SK-N-SH treated with all-trans-retinoic acid at 6 μM for 48 hours (cell line): ENCODE measurements at regions not wholly inside any gene's neighbourhood (a gene's known extent, or its start where the extent isn't known, plus 50 kb on each side); places are given as distances from the start of the nearest gene placed in this dataset.

Source experiments
- ATAC-seq: fragments of 200-7000 bp; cut with Tn5 transposase; 3 replicates; pipeline ENCODE4 v1.9.1; 2020; ENCODE audit warnings: mild to moderate bottlenecking, moderate library complexity
- ARNTL ChIP-seq: fragments of 450-650 bp; formaldehyde crosslinking; IDR thresholded peaks from 2 replicates; pipeline ENCODE4 v1.5.0; 2020; ENCODE audit warnings: low read depth, mild to moderate bottlenecking, moderate library complexity, borderline replicate concordance
- BACH2 ChIP-seq: fragments of 250-450 bp; sonication (Bioruptor Pico); IDR thresholded peaks from 2 replicates; pipeline ENCODE4 v1.9.0; 2021; ENCODE audit warnings: mild to moderate bottlenecking, borderline replicate concordance
- CSDC2 ChIP-seq: fragments of 250-450 bp; sonication (Bioruptor Pico); IDR thresholded peaks from 2 replicates; pipeline ENCODE4 v1.5.0; 2020; ENCODE audit warnings: mild to moderate bottlenecking, moderate library complexity
- CSRNP3 ChIP-seq: fragments of 250-450 bp; sonication (Bioruptor Pico); IDR thresholded peaks from 2 replicates; pipeline ENCODE4 v1.5.1; 2021; ENCODE audit warnings: mild to moderate bottlenecking, moderate library complexity
- ESRRG ChIP-seq: fragments of 250-450 bp; sonication (Bioruptor Pico); IDR thresholded peaks from 2 replicates; pipeline ENCODE4 v1.6.1; 2021; ENCODE audit warnings: mild to moderate bottlenecking
- GLIS3 ChIP-seq: fragments of 250-450 bp; sonication (Bioruptor Pico); IDR thresholded peaks from 2 replicates; pipeline ENCODE4 v1.5.0; 2020; ENCODE audit warnings: mild to moderate bottlenecking, moderate library complexity
- ISL1 ChIP-seq: fragments of 250-450 bp; sonication (Bioruptor Pico); IDR thresholded peaks from 2 replicates; pipeline ENCODE4 v2.1.2; 2022; ENCODE audit warnings: mild to moderate bottlenecking, moderate library complexity
- OSR1 ChIP-seq: fragments of 250-450 bp; sonication (Bioruptor Pico); IDR thresholded peaks from 2 replicates; pipeline ENCODE4 v1.8.0; 2022; ENCODE audit warnings: moderate library complexity, mild to moderate bottlenecking, inconsistent platforms
- PPARA ChIP-seq: fragments of 250-450 bp; sonication (Bioruptor Pico); IDR thresholded peaks from 2 replicates; pipeline ENCODE4 v1.5.0; 2020; ENCODE audit warnings: mild to moderate bottlenecking, borderline replicate concordance
- RARB ChIP-seq: fragments of 250-450 bp; sonication (Bioruptor Pico); IDR thresholded peaks from 2 replicates; pipeline ENCODE4 v1.8.0; 2021; ENCODE audit warnings: mild to moderate bottlenecking, moderate library complexity
- SNAI2 ChIP-seq: fragments of 250-450 bp; sonication (Bioruptor Pico); IDR thresholded peaks from 2 replicates; pipeline ENCODE4 v1.5.0; 2020; ENCODE audit warnings: mild to moderate bottlenecking, moderate library complexity
- TCF4 ChIP-seq: fragments of 250-450 bp; sonication (Bioruptor Pico); IDR thresholded peaks from 2 replicates; pipeline ENCODE4 v1.8.0; 2021; ENCODE audit warnings: mild to moderate bottlenecking, moderate library complexity, borderline replicate concordance
- TOX ChIP-seq: fragments of 250-450 bp; sonication (Bioruptor Pico); IDR thresholded peaks from 2 replicates; pipeline ENCODE4 v1.8.0; 2021; ENCODE audit warnings: mild to moderate bottlenecking, moderate library complexity, borderline replicate concordance
- TSHZ2 ChIP-seq: fragments of 250-450 bp; sonication (Bioruptor Pico); IDR thresholded peaks from 2 replicates; pipeline ENCODE4 v1.5.0; 2020; ENCODE audit warnings: mild to moderate bottlenecking, moderate library complexity
- ZC3H10 ChIP-seq: fragments of 250-450 bp; sonication (Bioruptor Pico); IDR thresholded peaks from 2 replicates; pipeline ENCODE4 v1.5.1; 2021; ENCODE audit warnings: mild to moderate bottlenecking, moderate library complexity
- ZFP30 ChIP-seq: fragments of 450-650 bp; formaldehyde crosslinking; IDR thresholded peaks from 2 replicates; pipeline ENCODE4 v1.5.0; 2022; ENCODE audit warnings: mild to moderate bottlenecking, moderate library complexity
- ZNF565 ChIP-seq: fragments of 450-650 bp; formaldehyde crosslinking; conservative IDR thresholded peaks from 2 replicates; pipeline ENCODE4 v1.5.0; 2020; ENCODE audit warnings: low read depth, mild to moderate bottlenecking, moderate library complexity
- ZNF70 ChIP-seq: fragments of 450-650 bp; formaldehyde crosslinking; IDR thresholded peaks from 2 replicates; pipeline ENCODE4 v1.5.0; 2020; ENCODE audit warnings: mild to moderate bottlenecking, moderate library complexity
- ZNF8 ChIP-seq: fragments of 450-650 bp; formaldehyde crosslinking; IDR thresholded peaks from 2 replicates; pipeline ENCODE4 v1.5.0; 2020; ENCODE audit warnings: mild to moderate bottlenecking, moderate library complexity
- TF ChIP-seq, protein P1 (sequence below): fragments of 250-450 bp; sonication (Bioruptor Pico); IDR thresholded peaks from 2 replicates; pipeline ENCODE4 v1.5.1; 2020; ENCODE audit warnings: low read depth, mild to moderate bottlenecking, moderate library complexity
- TF ChIP-seq, protein P2 (sequence below): fragments of 250-450 bp; sonication (Bioruptor Pico); IDR thresholded peaks from 2 replicates; pipeline ENCODE4 v1.8.0; 2021; ENCODE audit warnings: low read depth, mild to moderate bottlenecking, moderate library complexity, borderline replicate concordance

DNA sequence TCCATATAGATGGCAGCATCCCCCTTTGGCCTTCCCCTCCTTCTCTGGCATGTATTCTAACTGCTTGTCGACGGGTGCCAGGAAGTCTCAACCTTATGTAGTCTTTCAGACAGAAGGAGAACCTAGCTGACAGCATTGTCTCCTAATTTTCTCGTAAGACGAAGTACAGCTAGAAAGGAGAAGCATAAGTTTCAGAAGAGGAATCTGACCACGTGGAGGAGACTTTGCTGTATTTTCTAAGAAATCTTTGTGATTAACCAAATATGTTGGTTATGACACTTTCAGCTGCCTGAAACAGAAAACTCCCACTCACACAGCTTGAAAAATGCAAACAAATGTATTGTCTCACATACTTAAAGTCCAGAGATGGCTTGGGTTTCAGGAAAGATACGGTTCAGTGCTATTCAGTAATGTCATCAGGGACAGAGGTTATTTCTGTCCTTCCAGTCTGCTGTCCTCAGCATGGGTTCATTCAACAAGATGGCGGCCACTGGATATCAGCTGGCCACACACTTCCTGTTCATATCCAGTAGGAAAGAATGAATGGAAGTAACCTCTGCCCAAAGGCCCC is 109.5 kb upstream of the ZNF648 start:
- no peak for ATAC-seq
- TF ChIP-seq TOX (CRISPR knock-in tag) (no peak), ISL1 (CRISPR knock-in tag) (no peak), RARB (CRISPR knock-in tag) (no peak), ESRRG (CRISPR knock-in tag) (no peak), TSHZ2 (CRISPR knock-in tag) (no peak), CSDC2 (CRISPR knock-in tag) (no peak), PPARA (CRISPR knock-in tag) (no peak), ZNF565 (CRISPR knock-in tag) (no peak), ZFP30 (CRISPR knock-in tag) (no peak), CSRNP3 (no peak), BACH2 (no peak), OSR1 (CRISPR knock-in tag) (no peak), ZNF70 (CRISPR knock-in tag) (no peak), ZNF8 (CRISPR knock-in tag) (no peak)
- TF ChIP-seq, protein P1, sequence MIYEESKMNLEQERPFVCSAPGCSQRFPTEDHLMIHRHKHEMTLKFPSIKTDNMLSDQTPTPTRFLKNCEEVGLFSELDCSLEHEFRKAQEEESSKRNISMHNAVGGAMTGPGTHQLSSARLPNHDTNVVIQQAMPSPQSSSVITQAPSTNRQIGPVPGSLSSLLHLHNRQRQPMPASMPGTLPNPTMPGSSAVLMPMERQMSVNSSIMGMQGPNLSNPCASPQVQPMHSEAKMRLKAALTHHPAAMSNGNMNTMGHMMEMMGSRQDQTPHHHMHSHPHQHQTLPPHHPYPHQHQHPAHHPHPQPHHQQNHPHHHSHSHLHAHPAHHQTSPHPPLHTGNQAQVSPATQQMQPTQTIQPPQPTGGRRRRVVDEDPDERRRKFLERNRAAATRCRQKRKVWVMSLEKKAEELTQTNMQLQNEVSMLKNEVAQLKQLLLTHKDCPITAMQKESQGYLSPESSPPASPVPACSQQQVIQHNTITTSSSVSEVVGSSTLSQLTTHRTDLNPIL = no peak

DNA sequence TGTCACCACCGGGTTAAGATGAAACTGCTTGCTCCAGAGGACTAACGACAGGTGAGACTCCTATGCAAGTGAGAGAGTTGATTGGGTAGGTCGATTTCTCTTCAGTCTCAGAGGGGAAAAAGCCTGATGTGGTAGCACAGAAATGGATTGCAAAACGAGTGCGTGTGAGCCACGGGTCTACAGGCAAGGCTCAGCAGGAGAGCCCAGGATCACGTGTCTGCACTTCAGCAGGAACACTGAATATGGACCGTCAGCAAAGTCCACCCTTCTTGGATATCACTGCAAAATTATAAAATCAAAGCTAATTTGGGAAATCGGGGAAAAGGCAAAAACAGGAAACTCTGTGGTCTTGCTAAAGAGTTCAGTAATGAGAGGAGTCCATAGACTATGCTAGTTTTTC is 107.7 kb upstream of the ZNF648 start:
- ATAC-seq = no peak
- TF ChIP-seq OSR1 (CRISPR knock-in tag) (no peak), TOX (CRISPR knock-in tag) (no peak), ZC3H10 (no peak), SNAI2 (CRISPR knock-in tag) (no peak), ZNF70 (CRISPR knock-in tag) (no peak), GLIS3 (CRISPR knock-in tag) (no peak), PPARA (CRISPR knock-in tag) (no peak), ISL1 (CRISPR knock-in tag) (no peak), ZNF8 (CRISPR knock-in tag) (no peak), CSRNP3 (no peak), ZFP30 (CRISPR knock-in tag) (no peak), CSDC2 (CRISPR knock-in tag) (no peak)
- TF ChIP-seq, protein P2, sequence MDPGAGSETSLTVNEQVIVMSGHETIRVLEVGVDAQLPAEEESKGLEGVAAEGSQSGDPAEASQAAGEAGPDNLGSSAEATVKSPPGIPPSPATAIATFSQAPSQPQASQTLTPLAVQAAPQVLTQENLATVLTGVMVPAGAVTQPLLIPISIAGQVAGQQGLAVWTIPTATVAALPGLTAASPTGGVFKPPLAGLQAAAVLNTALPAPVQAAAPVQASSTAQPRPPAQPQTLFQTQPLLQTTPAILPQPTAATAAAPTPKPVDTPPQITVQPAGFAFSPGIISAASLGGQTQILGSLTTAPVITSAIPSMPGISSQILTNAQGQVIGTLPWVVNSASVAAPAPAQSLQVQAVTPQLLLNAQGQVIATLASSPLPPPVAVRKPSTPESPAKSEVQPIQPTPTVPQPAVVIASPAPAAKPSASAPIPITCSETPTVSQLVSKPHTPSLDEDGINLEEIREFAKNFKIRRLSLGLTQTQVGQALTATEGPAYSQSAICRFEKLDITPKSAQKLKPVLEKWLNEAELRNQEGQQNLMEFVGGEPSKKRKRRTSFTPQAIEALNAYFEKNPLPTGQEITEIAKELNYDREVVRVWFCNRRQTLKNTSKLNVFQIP (CRISPR knock-in tag) = no peak

GRCh38 chr1:182166750-182167149 is 105.2 kb upstream of the ZNF648 start:
- ATAC-seq = no peak
- TF ChIP-seq ZNF8 (CRISPR knock-in tag) (no peak), CSDC2 (CRISPR knock-in tag) (no peak), PPARA (CRISPR knock-in tag) (no peak), ZC3H10 (no peak), TCF4 (CRISPR knock-in tag) (no peak), CSRNP3 (no peak), BACH2 (no peak), ZNF70 (CRISPR knock-in tag) (no peak), GLIS3 (CRISPR knock-in tag) (no peak), ARNTL (CRISPR knock-in tag) (no peak), OSR1 (CRISPR knock-in tag) (no peak), TOX (CRISPR knock-in tag) (no peak), TSHZ2 (CRISPR knock-in tag) (no peak)
- TF ChIP-seq, protein P1 = no peak
